GM12892 (cell line): ENCODE measurements at regions not wholly inside any gene's neighbourhood (a gene's known extent, or its start where the extent isn't known, plus 50 kb on each side); places are given as distances from the start of the nearest gene placed in this dataset.

ENCODE experiments used
- POLR2A ChIP-seq: IDR thresholded peaks from 2 replicates; pipeline ENCODE4 v1.6.1; 2011; ENCODE audit warnings: low read depth, low read length, control low read depth
- POLR2AphosphoS5 ChIP-seq: IDR thresholded peaks from 2 replicates; pipeline ENCODE4 v1.6.1; 2011; ENCODE audit warnings: low read depth, low read length, control low read depth
- TAF1 ChIP-seq: IDR thresholded peaks from 2 replicates; pipeline ENCODE4 v1.6.1; 2011; ENCODE audit warnings: low read depth, mild to moderate bottlenecking, control low read depth, low read length, borderline replicate concordance

GRCh38 chr21:10430005-10430404 is 91.4 kb upstream of the TPTE start:
- TF ChIP-seq POLR2AphosphoS5 = no peak
- TF ChIP-seq POLR2A = no peak
- no peak for TF ChIP-seq TAF1
